ENCODE measurements at regions not wholly inside any gene's neighbourhood (a gene's known extent, or its start where the extent isn't known, plus 50 kb on each side); places are given as distances from the start of the nearest gene placed in this dataset.
"Not testable (repeated sequence)": the region's sequence is repeated elsewhere in the genome, so short reads cannot be mapped to it uniquely, and the experiment has no call there.

DNA sequence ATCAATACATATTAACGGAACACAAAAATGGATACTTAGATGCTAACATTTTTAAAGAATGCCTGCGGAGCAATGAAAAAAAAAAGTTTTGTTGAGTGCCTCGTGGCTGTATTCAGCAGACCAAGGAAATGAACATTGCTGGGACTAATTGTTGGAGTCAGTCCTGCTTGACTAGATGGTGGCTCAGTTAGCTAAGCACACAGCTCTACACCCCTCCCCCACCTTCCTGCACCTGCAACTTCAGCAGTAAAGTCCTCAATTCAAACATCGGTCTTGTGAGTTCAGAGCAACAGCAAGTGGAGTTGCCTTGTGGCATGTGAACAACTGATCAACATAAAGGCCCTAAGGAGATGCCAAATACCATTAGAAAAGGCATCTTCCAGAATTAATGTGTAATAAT lies 326.0 kb upstream of the NPSR1 start:
- no peak overlapping the region for H3K27ac Mint-ChIP-seq
- H3K4me1 Mint-ChIP-seq (ENCODE audit: low read depth): no peaks in the 10 kb centered on the region
- H3K27me3 Mint-ChIP-seq (ENCODE audit: low read depth): no peaks in the 10 kb centered on the region
- no peaks in the 10 kb centered on the region for H3K36me3 Mint-ChIP-seq (ENCODE audit: low read depth)
- no peak overlapping the region for H3K4me3 Mint-ChIP-seq
- H3K9me3 Mint-ChIP-seq: no peaks in the 10 kb centered on the region

DNA sequence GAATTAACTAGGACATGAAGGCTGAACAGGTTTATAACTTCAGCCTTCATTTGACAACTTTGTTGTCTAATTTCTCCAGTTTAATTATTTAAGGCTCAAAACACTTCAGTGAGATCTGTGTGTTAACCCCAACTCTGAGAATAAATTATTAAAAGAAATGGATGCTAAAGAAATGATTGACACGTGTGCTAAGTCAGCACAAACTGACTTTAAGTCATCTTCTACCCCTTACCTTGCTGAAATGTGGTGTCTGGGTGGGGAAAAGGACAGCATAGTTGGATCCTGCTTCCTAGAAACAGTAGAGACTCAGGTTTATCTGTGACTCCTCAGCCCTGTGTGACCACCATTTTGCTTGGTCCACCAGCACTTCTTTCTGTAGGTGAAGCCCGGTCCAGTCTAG lies 324.8 kb upstream of the NPSR1 start:
- Mint-ChIP-seq H3K9me3 (no peaks in the 10 kb centered on the region), H3K4me3 (no peak overlapping the region), H3K27me3 (ENCODE audit: low read depth) (no peaks in the 10 kb centered on the region), H3K36me3 (ENCODE audit: low read depth) (no peaks in the 10 kb centered on the region), H3K27ac (no peak overlapping the region), H3K4me1 (ENCODE audit: low read depth) (no peaks in the 10 kb centered on the region)

DNA sequence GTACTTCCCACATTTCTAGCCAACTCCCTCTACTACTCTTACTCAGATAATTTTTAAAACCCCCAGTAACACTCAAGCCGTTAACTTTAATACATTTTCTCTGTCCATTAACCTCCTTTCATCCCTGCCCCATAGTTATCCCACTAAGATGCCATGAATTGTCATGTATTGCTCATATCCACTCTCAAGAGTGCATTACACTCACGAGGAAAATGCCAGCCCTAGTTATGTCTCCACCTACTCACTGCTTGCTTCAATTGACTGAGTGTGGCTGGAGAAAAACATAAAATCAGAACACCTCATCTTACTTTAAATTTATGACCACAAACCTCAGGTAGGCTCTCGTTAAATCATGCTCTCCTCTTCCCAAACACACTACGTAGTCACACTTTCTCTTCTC lies 324.1 kb upstream of the NPSR1 start:
- no peak overlapping the region for H3K27ac Mint-ChIP-seq

DNA sequence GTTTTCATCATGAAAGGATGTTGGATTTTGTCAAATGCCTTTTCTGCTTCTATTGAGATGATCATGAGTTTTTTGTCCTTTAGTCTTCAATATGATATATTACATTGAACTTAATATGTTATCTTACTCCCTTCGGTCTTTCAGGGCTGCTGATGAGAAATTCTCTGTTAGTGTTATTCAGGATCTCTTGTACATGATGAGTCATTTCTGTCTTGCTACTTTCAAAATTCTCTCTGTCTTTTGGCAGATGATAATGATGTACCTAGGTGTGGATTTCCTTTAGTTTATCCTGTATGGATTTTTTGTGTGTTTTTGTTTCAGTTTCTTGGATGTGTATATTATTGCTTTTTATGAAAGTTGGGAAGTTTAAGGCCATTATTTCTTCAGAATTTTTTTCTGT lies 320.9 kb upstream of the NPSR1 start:
- no peaks in the 10 kb centered on the region for H3K4me1 Mint-ChIP-seq (ENCODE audit: low read depth)

More for the DNA sequence above, 324.1 kb upstream of the NPSR1 start:
- Mint-ChIP-seq H3K4me1 (ENCODE audit: low read depth) (no peaks in the 10 kb centered on the region), H3K36me3 (ENCODE audit: low read depth) (no peaks in the 10 kb centered on the region), H3K27me3 (ENCODE audit: low read depth) (no peaks in the 10 kb centered on the region), H3K4me3 (no peak overlapping the region), H3K9me3 (no peaks in the 10 kb centered on the region)

DNA sequence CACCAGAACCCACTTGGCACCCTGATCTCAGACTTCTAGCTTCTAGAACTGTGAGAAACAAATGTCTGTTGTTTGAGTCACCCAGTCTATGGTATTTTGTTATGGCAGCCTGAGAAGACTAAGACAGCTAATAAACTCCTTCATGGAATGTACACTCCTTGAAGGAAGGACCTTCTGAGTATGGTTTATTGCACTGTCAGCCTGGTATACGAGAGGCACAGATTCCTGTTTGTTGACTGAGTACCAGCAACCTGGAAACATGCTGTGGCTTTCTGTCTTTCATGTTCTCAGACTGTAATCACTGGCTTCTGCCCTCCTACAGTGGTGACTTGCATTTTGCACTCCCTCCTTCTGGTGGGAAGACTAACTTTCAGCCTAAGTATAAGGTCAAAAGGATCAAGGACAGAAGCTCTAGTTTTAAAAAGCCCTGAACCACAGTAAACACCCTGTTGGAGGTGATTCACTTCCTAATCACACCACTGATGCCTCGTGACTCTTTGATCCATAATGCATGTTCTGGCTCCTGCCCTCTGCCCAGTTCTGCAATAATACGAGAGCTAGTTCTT lies 319.0 kb upstream of the NPSR1 start:
- H3K36me3 Mint-ChIP-seq (ENCODE audit: low read depth): no peaks in the 10 kb centered on the region
- H3K4me3 Mint-ChIP-seq: no peak overlapping the region
- no peaks in the 10 kb centered on the region for H3K4me1 Mint-ChIP-seq (ENCODE audit: low read depth)
- no peak overlapping the region for H3K27ac Mint-ChIP-seq
- no peaks in the 10 kb centered on the region for H3K27me3 Mint-ChIP-seq (ENCODE audit: low read depth)
- no peaks in the 10 kb centered on the region for H3K9me3 Mint-ChIP-seq

More for the DNA sequence above, 320.9 kb upstream of the NPSR1 start:
- no peaks in the 10 kb centered on the region for H3K9me3 Mint-ChIP-seq
- no peaks in the 10 kb centered on the region for H3K27me3 Mint-ChIP-seq (ENCODE audit: low read depth)
- no peaks in the 10 kb centered on the region for H3K36me3 Mint-ChIP-seq (ENCODE audit: low read depth)
- no peak overlapping the region for H3K27ac Mint-ChIP-seq
- H3K4me3 Mint-ChIP-seq: no peak overlapping the region

DNA sequence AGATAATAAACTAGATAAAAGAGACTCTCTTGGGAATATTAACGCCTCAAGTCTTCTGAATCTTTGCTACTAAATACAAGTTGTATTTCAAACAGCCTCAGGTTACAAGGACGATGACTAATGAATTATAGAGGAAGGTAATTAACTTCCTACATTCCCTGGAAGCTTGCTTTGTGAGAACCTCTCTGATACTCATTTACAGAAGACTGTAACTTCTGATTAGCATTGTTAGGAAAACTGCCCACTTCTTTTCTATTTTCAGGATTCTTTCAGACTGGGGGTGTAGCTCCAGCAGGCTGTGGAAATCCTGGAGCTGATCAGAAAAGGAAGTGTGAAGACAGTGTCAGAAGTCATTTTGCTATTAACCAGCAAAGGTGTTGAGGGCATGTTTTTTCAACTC lies 316.7 kb upstream of the NPSR1 start:
- no peaks in the 10 kb centered on the region for H3K9me3 Mint-ChIP-seq

DNA sequence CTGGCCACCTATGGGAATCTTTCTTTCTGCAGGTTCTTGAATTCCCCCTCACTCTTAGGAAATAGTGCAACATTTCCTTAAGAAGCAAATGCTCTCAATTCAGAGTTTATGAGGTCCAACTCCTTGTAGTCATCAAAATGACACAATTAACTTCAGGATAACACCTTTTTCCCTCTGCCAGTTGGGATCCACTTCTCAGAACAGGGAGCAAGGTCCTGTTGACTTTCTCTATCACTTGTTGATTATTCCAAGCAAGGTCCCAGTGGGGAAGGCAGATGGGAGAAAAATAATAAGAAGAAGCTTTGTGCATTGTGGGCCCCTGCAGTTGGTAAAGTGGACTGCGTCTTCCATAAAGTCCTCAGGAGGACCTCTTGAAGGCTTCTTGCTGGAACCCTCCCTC lies 315.6 kb upstream of the NPSR1 start:
- H3K9me3 Mint-ChIP-seq: no peaks in the 10 kb centered on the region
- no peaks in the 10 kb centered on the region for H3K27me3 Mint-ChIP-seq (ENCODE audit: low read depth)
- H3K4me3 Mint-ChIP-seq: no peak overlapping the region
- no peaks in the 10 kb centered on the region for H3K4me1 Mint-ChIP-seq (ENCODE audit: low read depth)
- no peak overlapping the region for H3K27ac Mint-ChIP-seq
- no peaks in the 10 kb centered on the region for H3K36me3 Mint-ChIP-seq (ENCODE audit: low read depth)

More for the DNA sequence above, 316.7 kb upstream of the NPSR1 start:
- Mint-ChIP-seq H3K27ac (no peak overlapping the region), H3K4me1 (ENCODE audit: low read depth) (no peaks in the 10 kb centered on the region), H3K27me3 (ENCODE audit: low read depth) (no peaks in the 10 kb centered on the region), H3K4me3 (no peak overlapping the region), H3K36me3 (ENCODE audit: low read depth) (no peaks in the 10 kb centered on the region)

DNA sequence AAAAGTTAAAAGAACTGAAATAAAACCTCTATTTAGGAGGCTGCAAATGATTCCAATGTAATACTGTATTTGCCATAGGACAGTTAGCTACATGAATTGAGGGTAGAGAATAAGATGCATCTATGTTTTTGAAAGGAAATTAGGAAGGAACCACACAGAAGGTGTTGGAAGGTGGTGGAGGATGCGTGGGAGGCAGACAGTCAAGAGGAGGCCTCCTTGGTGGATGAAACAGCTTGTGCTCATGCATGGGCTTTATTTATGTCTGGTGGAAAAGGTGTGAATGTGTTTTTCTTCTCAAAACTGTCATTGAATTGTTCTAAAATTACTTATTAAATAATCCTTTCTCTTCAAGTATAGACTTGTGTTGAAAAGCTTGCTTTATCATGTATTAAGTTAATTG lies 314.4 kb upstream of the NPSR1 start:
- no peak overlapping the region for H3K27ac Mint-ChIP-seq
- H3K4me1 Mint-ChIP-seq (ENCODE audit: low read depth): no peaks in the 10 kb centered on the region
- H3K9me3 Mint-ChIP-seq: no peaks in the 10 kb centered on the region
- no peaks in the 10 kb centered on the region for H3K36me3 Mint-ChIP-seq (ENCODE audit: low read depth)
- H3K27me3 Mint-ChIP-seq (ENCODE audit: low read depth): no peaks in the 10 kb centered on the region
- H3K4me3 Mint-ChIP-seq: no peak overlapping the region

DNA sequence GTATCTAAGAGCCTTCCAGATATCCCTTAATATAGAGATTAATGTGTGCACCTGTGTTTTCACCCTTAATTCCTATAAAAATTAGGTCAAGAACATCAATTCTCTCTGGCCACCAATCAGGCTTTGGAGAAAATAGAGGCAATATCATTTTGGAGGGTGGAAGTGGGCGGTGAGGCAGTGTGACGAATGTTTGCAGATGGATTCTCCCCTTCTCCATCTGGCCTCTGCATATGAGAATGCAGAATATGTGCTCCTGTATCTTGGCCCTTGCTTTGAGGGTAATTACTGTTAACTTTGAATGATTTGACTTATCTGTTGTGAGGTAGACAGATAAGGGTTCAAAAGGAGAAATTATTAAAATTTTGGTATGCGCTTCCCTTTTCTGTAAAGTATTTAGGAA lies 304.0 kb upstream of the NPSR1 start:
- no peaks in the 10 kb centered on the region for H3K27me3 Mint-ChIP-seq (ENCODE audit: low read depth)
- H3K27ac Mint-ChIP-seq: no peak overlapping the region
- no peaks in the 10 kb centered on the region for H3K9me3 Mint-ChIP-seq

DNA sequence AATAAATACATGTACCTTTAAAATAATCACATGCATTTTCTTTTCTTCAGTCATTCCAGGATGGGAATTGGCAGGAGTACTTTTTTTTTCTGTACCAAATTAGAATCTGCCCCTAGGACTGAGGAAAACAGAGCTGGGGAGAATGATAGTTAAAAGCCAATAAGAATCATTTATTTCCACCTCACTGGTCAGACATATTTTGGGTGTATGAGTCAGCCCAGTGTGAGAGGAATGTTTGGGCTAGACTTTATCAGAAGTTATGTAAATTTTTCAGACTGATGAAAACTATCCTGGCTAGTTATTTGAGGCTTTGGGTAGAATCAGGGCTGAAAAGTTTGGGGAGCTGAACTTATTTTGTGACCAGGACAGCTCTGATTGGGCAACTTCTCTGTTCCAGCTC lies 303.1 kb upstream of the NPSR1 start:
- H3K4me1 Mint-ChIP-seq (ENCODE audit: low read depth): no peaks in the 10 kb centered on the region
- no peaks in the 10 kb centered on the region for H3K9me3 Mint-ChIP-seq
- no peak overlapping the region for H3K4me3 Mint-ChIP-seq
- H3K27me3 Mint-ChIP-seq (ENCODE audit: low read depth): no peaks in the 10 kb centered on the region
- no peaks in the 10 kb centered on the region for H3K36me3 Mint-ChIP-seq (ENCODE audit: low read depth)
- no peak overlapping the region for H3K27ac Mint-ChIP-seq

More for the DNA sequence above, 304.0 kb upstream of the NPSR1 start:
- Mint-ChIP-seq H3K4me1 (ENCODE audit: low read depth) (no peaks in the 10 kb centered on the region), H3K36me3 (ENCODE audit: low read depth) (no peaks in the 10 kb centered on the region), H3K4me3 (no peak overlapping the region)

DNA sequence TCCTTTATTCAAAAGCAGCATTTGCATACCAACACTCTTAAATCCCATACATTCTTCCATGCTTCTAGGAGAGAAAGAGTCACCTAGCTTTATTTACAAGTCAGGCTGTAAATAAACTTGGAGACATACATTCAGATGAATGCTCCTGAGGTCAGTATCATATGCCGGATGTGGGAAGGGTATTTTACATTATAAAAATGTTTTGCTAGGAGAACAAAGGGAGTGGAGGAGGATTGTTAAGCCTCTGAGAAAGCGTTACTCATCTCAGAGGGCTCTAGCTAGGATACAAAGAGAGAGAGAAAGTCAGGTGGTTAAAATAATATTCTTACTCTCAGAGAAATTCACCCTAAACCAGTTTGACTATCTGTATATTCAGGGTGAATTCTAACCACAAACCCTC lies 300.9 kb upstream of the NPSR1 start:
- Mint-ChIP-seq H3K27ac (no peak overlapping the region), H3K9me3 (no peaks in the 10 kb centered on the region), H3K4me1 (ENCODE audit: low read depth) (no peaks in the 10 kb centered on the region), H3K36me3 (ENCODE audit: low read depth) (no peaks in the 10 kb centered on the region), H3K4me3 (no peak overlapping the region), H3K27me3 (ENCODE audit: low read depth) (no peaks in the 10 kb centered on the region)

DNA sequence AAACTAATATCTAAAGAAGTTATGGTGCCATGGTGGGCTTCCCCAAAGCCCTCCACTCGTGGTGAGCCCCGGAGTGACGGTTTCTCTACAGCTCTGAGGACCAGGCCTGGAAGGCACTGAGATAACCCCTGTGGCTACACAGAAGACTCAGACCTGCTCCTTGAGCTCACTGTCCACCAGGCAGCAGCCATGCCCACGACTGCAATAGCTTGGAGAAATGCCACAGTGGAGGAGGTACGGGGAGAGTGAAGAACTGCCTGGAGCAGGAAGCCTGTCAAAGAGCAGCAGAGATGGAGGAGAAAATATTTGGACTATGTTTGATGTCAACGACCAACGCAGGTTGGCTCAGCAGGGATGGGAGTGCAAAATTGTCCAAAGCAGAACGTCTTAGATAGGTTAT lies 300.1 kb upstream of the NPSR1 start:
- no peak overlapping the region for H3K27ac Mint-ChIP-seq
- H3K4me1 Mint-ChIP-seq (ENCODE audit: low read depth): no peaks in the 10 kb centered on the region
- no peaks in the 10 kb centered on the region for H3K36me3 Mint-ChIP-seq (ENCODE audit: low read depth)
- no peak overlapping the region for H3K4me3 Mint-ChIP-seq
- no peaks in the 10 kb centered on the region for H3K9me3 Mint-ChIP-seq
- no peaks in the 10 kb centered on the region for H3K27me3 Mint-ChIP-seq (ENCODE audit: low read depth)

DNA sequence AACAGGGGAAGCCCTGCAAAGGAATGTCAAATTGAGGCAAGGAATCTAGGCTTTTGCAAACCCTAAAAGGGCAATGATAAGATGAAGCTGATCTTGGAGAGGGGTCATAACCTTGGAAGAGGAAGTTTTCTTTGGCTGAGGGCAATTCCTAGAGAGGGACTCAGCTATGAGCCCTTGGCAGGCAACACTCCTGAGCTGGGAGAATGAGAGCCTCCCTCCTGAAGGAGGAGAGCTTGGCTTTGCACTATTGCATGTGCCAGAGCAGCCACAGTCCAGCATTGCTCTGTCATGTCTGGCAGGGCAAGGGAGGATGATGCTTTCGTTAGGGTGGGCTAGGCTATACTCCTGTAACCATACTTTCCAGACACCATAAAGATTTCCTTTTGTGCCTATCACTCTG lies 299.4 kb upstream of the NPSR1 start:
- not testable (repeated sequence) for H3K27me3 Mint-ChIP-seq (ENCODE audit: low read depth); H3K9me3 Mint-ChIP-seq; H3K4me1 Mint-ChIP-seq (ENCODE audit: low read depth); H3K4me3 Mint-ChIP-seq; H3K36me3 Mint-ChIP-seq (ENCODE audit: low read depth); H3K27ac Mint-ChIP-seq

DNA sequence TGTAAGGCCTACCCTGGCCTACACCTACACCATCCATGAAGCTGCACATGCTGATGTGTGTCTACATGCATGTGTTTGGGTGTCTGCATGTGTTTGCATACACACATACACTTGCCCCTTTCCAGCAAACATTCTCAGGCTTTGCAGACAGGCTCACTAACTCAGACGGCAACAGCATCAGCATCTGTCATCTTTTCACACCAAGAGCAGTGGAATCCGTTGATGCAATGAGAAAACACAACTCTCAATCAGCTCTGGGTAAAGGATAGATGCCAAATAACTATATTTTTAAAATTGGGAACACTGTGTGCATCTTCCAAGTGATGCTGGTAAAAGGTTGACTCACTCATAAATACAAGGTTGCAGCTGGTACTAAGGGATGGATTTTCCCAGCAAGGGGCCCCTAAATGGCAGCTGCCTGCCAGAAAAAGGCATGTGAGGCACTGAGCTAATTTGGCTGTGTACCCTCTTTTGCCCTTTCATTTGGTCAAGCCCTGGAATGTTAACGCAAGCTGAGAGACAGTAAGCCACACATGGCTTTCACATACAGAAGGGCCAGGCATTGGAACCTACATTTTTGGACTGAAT lies 296.3 kb upstream of the NPSR1 start:
- H3K9me3 Mint-ChIP-seq: no peaks in the 10 kb centered on the region

DNA sequence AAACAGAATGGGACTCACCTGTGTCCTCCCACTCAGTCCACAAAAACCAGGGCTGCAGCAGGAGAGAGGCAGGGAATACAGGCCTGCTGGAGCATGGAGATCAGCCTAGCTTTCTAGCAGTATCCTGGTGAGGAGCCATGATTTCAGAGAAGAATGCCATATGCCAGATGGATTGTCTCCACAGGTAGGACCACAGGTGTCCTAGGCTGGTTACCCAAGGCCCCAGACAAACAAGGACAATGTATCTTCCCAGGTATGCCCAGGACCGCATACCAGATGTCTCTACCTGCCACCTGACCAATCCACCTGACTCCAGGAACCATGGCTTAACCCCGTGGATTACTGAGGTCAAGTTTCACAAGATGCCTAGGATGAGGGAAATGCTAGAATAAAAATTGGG lies 295.4 kb upstream of the NPSR1 start:
- no peak overlapping the region for H3K4me3 Mint-ChIP-seq
- H3K27ac Mint-ChIP-seq: no peak overlapping the region
- no peaks in the 10 kb centered on the region for H3K27me3 Mint-ChIP-seq (ENCODE audit: low read depth)
- no peaks in the 10 kb centered on the region for H3K9me3 Mint-ChIP-seq
- H3K36me3 Mint-ChIP-seq (ENCODE audit: low read depth): no peaks in the 10 kb centered on the region
- no peaks in the 10 kb centered on the region for H3K4me1 Mint-ChIP-seq (ENCODE audit: low read depth)

More for the DNA sequence above, 296.3 kb upstream of the NPSR1 start:
- H3K36me3 Mint-ChIP-seq (ENCODE audit: low read depth): no peaks in the 10 kb centered on the region
- H3K27ac Mint-ChIP-seq: no peak overlapping the region
- no peaks in the 10 kb centered on the region for H3K4me1 Mint-ChIP-seq (ENCODE audit: low read depth)
- H3K27me3 Mint-ChIP-seq (ENCODE audit: low read depth): no peaks in the 10 kb centered on the region
- no peak overlapping the region for H3K4me3 Mint-ChIP-seq

DNA sequence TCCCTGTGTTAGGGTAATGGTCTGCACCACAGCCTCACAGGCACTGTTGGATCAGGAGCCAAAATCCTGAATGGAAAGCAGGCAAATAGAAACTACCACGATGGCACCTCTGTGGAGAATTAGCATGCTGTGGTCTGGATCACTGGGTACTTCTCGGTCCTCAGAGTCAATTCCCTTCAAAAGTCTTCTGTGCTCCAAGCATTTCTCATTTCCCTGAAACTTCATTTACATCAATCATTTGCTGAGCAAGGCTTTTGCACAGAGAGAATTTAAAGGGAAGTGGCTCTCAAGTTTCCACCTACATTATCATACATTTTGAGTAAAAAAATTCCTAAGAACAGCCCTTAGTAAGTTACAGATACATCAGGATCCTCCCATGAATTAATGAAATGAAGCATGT lies 293.9 kb upstream of the NPSR1 start:
- no peaks in the 10 kb centered on the region for H3K4me1 Mint-ChIP-seq (ENCODE audit: low read depth)

More for the DNA sequence above, 293.9 kb upstream of the NPSR1 start:
- H3K36me3 Mint-ChIP-seq (ENCODE audit: low read depth): no peaks in the 10 kb centered on the region
- no peaks in the 10 kb centered on the region for H3K9me3 Mint-ChIP-seq
- no peaks in the 10 kb centered on the region for H3K27me3 Mint-ChIP-seq (ENCODE audit: low read depth)
- H3K27ac Mint-ChIP-seq: no peak overlapping the region
- H3K4me3 Mint-ChIP-seq: no peak overlapping the region
